Osteocyte (in vitro differentiated cells): ENCODE measurements at regions not wholly inside any gene's neighbourhood (a gene's known extent, or its start where the extent isn't known, plus 50 kb on each side); places are given as distances from the start of the nearest gene placed in this dataset.
A peak's percentile ranks its signal among the peaks of the same experiment; 100 is the strongest.

Source experiments
- DNase-seq: peaks from one replicate; pipeline ENCODE4 v3.0.0; 2021; ENCODE audit warnings: mixed read lengths; ENCODE audit not compliant: unreplicated experiment; ENCODE audit errors: extremely low spot score
- H3K27ac Mint-ChIP-seq: one replicate; pipeline ENCODE4 v1.8.0; 2021; ENCODE audit warnings: mild to moderate bottlenecking, mixed read lengths; ENCODE audit not compliant: unreplicated experiment
- H3K27me3 Mint-ChIP-seq: one replicate; pipeline ENCODE4 v1.8.0; 2021; ENCODE audit warnings: mixed read lengths; ENCODE audit not compliant: unreplicated experiment
- H3K36me3 Mint-ChIP-seq: one replicate; pipeline ENCODE4 v1.8.0; 2021; ENCODE audit warnings: mixed read lengths; ENCODE audit not compliant: unreplicated experiment
- H3K4me1 Mint-ChIP-seq: one replicate; pipeline ENCODE4 v1.8.0; 2021; ENCODE audit warnings: mixed read lengths; ENCODE audit not compliant: unreplicated experiment
- H3K4me3 Mint-ChIP-seq: one replicate; pipeline ENCODE4 v1.8.0; 2021; ENCODE audit warnings: mild to moderate bottlenecking, moderate library complexity, mixed read lengths; ENCODE audit not compliant: unreplicated experiment
- H3K9me3 Mint-ChIP-seq: one replicate; pipeline ENCODE4 v1.8.0; 2021; ENCODE audit warnings: mixed read lengths; ENCODE audit not compliant: unreplicated experiment
- CTCF ChIP-seq: fragments of 200-600 bp; sonication (generic); IDR thresholded peaks from 2 replicates; pipeline ENCODE4 v1.5.0; 2021; ENCODE audit warnings: antibody characterized with exemption, mild to moderate bottlenecking, moderate library complexity

DNA sequence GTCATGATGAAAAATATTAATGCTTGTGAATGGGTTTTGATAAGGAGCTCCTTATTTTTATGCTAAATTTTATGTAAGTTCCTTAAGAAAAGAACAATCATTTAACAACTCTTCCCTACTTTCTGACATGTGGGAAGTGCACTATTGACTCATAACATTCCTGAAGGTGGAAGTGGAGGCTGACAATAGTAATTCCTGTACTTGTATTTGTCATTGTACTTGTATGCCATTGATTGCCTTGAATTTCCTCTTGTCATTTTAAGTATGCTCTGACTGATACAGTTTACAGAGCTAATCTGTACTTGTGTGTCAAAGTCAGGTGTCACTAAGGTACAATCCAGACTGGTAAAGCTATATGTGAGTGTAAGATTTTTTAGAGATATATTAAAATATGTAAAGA lies 440.0 kb downstream of the SLC16A7 start:
- no peak for TF ChIP-seq CTCF
- H3K36me3 Mint-ChIP-seq = no peaks in the 10 kb centered on the region
- H3K27me3 Mint-ChIP-seq = no peaks in the 10 kb centered on the region
- no peaks in the 10 kb centered on the region for H3K4me1 Mint-ChIP-seq
- peaks cover 21% of the 10 kb centered on the region for H3K9me3 Mint-ChIP-seq
- DNase-seq = no peak
- no peak overlapping the region for H3K27ac Mint-ChIP-seq
- H3K4me3 Mint-ChIP-seq = no peak overlapping the region

- DNase-seq = no peak
- Mint-ChIP-seq H3K9me3 (peaks cover 3% of the 10 kb centered on the region), H3K4me1 (peaks cover 18% of the 10 kb centered on the region), H3K36me3 (no peaks in the 10 kb centered on the region), H3K27me3 (no peaks in the 10 kb centered on the region), H3K27ac (peak overlapping the region; percentile 75), H3K4me3 (peak overlapping the region; percentile 41)
- no peak for TF ChIP-seq CTCF
Observed at GRCh38 chr12:60042835-60043234, 447.0 kb downstream of the SLC16A7 start.

- H3K27ac Mint-ChIP-seq = peak overlapping the region; percentile 75
- H3K36me3 Mint-ChIP-seq = no peaks in the 10 kb centered on the region
- H3K9me3 Mint-ChIP-seq = peaks cover 3% of the 10 kb centered on the region
- no peak for TF ChIP-seq CTCF
- peak overlapping the region; percentile 41 for H3K4me3 Mint-ChIP-seq
- H3K4me1 Mint-ChIP-seq = peaks cover 18% of the 10 kb centered on the region
- H3K27me3 Mint-ChIP-seq = no peaks in the 10 kb centered on the region
- no peak for DNase-seq
Observed at GRCh38 chr12:60043236-60043635, 447.4 kb downstream of the SLC16A7 start.

- no peak overlapping the region for H3K27ac Mint-ChIP-seq
- no peaks in the 10 kb centered on the region for H3K36me3 Mint-ChIP-seq
- DNase-seq = no peak
- H3K9me3 Mint-ChIP-seq = peaks cover under 1% of the 10 kb centered on the region
- no peaks in the 10 kb centered on the region for H3K27me3 Mint-ChIP-seq
- peaks cover 4% of the 10 kb centered on the region for H3K4me1 Mint-ChIP-seq
- TF ChIP-seq CTCF = no peak
- H3K4me3 Mint-ChIP-seq = no peak overlapping the region
Observed at GRCh38 chr12:60052483-60052882, 456.7 kb downstream of the SLC16A7 start.

DNA sequence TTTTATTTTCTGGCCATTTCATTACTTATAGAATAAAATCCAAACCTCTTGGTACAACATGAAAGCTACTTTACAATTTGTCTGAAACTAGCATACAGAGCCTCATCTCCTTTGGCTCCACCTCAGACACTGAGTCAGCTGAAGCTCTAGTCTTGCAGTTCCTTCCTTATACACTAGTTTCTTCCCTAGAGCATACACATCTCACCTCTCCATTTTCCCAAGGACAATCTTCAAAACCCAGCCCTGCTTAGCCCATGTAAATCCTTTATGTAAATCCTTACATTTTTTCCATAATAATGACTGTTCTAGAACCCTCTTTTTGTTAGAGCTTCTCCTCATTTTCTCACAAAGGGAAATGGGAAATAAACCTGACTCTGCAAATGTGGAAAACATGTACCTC lies 463.4 kb downstream of the SLC16A7 start:
- DNase-seq = no peak
- Mint-ChIP-seq H3K27ac (no peak overlapping the region), H3K9me3 (no peaks in the 10 kb centered on the region), H3K4me3 (no peak overlapping the region), H3K36me3 (no peaks in the 10 kb centered on the region), H3K27me3 (no peaks in the 10 kb centered on the region), H3K4me1 (no peaks in the 10 kb centered on the region)
- TF ChIP-seq CTCF = no peak
